Neuronal stem cell (in vitro differentiated cells): ENCODE measurements at regions not wholly inside any gene's neighbourhood (a gene's known extent, or its start where the extent isn't known, plus 50 kb on each side); places are given as distances from the start of the nearest gene placed in this dataset.

ENCODE experiments used
- DNase-seq: peaks from one replicate; pipeline ENCODE4 v3.0.0-alpha.2; 2013; ENCODE audit warnings: low spot score
- H2AFZ ChIP-seq: one replicate; pipeline ENCODE4 v1.6.1; 2013; ENCODE audit warnings: mild to moderate bottlenecking, low read length, inconsistent platforms
- H2AK5ac ChIP-seq: 2 replicates; pipeline ENCODE4 v1.6.1; 2013; ENCODE audit warnings: low read depth, mild to moderate bottlenecking, inconsistent platforms, low read length, moderate library complexity, mixed read lengths
- H2BK120ac ChIP-seq: 2 replicates; pipeline ENCODE4 v1.6.1; 2013; ENCODE audit warnings: low read depth, mild to moderate bottlenecking, inconsistent platforms, low read length, moderate library complexity, mixed read lengths
- H2BK12ac ChIP-seq: one replicate; pipeline ENCODE4 v1.6.1; 2013; ENCODE audit warnings: low read length, inconsistent platforms
- H2BK15ac ChIP-seq: 2 replicates; pipeline ENCODE4 v1.6.1; 2013; ENCODE audit warnings: mild to moderate bottlenecking, low read length, inconsistent platforms, mixed read lengths
- H2BK5ac ChIP-seq: one replicate; pipeline ENCODE4 v1.6.1; 2013; ENCODE audit warnings: inconsistent platforms, mild to moderate bottlenecking, low read length, moderate library complexity
- H3K14ac ChIP-seq: one replicate; pipeline ENCODE4 v1.6.1; 2013; ENCODE audit warnings: low read length, inconsistent platforms
- H3K18ac ChIP-seq: 2 replicates; pipeline ENCODE4 v1.6.1; 2013; ENCODE audit warnings: low read length, inconsistent platforms
- H3K23ac ChIP-seq: 2 replicates; pipeline ENCODE4 v1.6.1; 2013; ENCODE audit warnings: low read depth, mild to moderate bottlenecking, mixed read lengths, low read length, inconsistent platforms; ENCODE audit not compliant: poor library complexity
- H3K27ac ChIP-seq: replicated peaks from 3 replicates; pipeline ENCODE4 v1.5.1; 2013; ENCODE audit warnings: low read length, inconsistent platforms
- H3K27me3 ChIP-seq, 3 experiments: 2 replicates each; pipeline ENCODE4 v1.6.1; 2013; ENCODE audit warnings: low read length in 3 of 3, mild to moderate bottlenecking in 2 of 3, inconsistent platforms in 1 of 3, low read depth in 1 of 3, mixed read lengths in 1 of 3, moderate library complexity in 1 of 3; ENCODE audit not compliant: control insufficient read depth in 3 of 3, insufficient read depth in 3 of 3
- H3K36me3 ChIP-seq, 2 donors: replicated peaks in 1 of 2; 2 replicates each; pipeline ENCODE4 v1.6.1; 2013; ENCODE audit warnings: low read length in 2 of 2; ENCODE audit not compliant: control insufficient read depth in 2 of 2, insufficient read depth in 2 of 2
- H3K4ac ChIP-seq: 2 replicates; pipeline ENCODE4 v1.6.1; 2013; ENCODE audit warnings: inconsistent platforms, mild to moderate bottlenecking, low read length, moderate library complexity
- H3K4me1 ChIP-seq, 2 donors: 1 replicate in 1 of 2; 2 replicates in 1 of 2; pipeline ENCODE4 v1.6.1; 2013; ENCODE audit warnings: low read length in 2 of 2, low read depth in 1 of 2; ENCODE audit not compliant: control insufficient read depth in 2 of 2, insufficient read depth in 1 of 2
- H3K4me2 ChIP-seq: one replicate; pipeline ENCODE4 v1.6.1; 2013; ENCODE audit warnings: mild to moderate bottlenecking, low read length, inconsistent platforms; ENCODE audit not compliant: insufficient read depth, poor library complexity, severe bottlenecking
- H3K4me3 ChIP-seq, 2 donors: 2 replicates each; pipeline ENCODE4 v1.5.1; 2013; ENCODE audit warnings: low read length in 2 of 2, mild to moderate bottlenecking in 2 of 2, inconsistent platforms in 1 of 2, moderate library complexity in 1 of 2
- H3K79me1 ChIP-seq: one replicate; pipeline ENCODE4 v1.6.1; 2013; ENCODE audit warnings: low read depth, mild to moderate bottlenecking, inconsistent platforms, low read length, moderate library complexity
- H3K9ac ChIP-seq: one replicate; pipeline ENCODE4 v1.6.1; 2013; ENCODE audit warnings: mild to moderate bottlenecking, low read depth, low read length, inconsistent platforms; ENCODE audit not compliant: poor library complexity
- H3K9me3 ChIP-seq, 2 donors: replicated peaks in 1 of 2; 2 replicates each; pipeline versions ENCODE3 to v1.6.1; 2013; ENCODE audit warnings: low read length in 2 of 2, mild to moderate bottlenecking in 2 of 2, inconsistent platforms in 1 of 2, low read depth in 1 of 2, mixed read lengths in 1 of 2, moderate library complexity in 1 of 2; ENCODE audit not compliant: control insufficient read depth in 2 of 2, insufficient read depth in 1 of 2
- H4K8ac ChIP-seq: one replicate; pipeline ENCODE4 v1.6.1; 2013; ENCODE audit warnings: low read depth, mild to moderate bottlenecking, inconsistent platforms, low read length, moderate library complexity
- H4K91ac ChIP-seq: one replicate; pipeline ENCODE4 v1.6.1; 2013; ENCODE audit warnings: low read length, low read depth, mild to moderate bottlenecking, inconsistent platforms; ENCODE audit not compliant: poor library complexity
- WGBS, 2 donors: extraction: QIAGEN DNeasy Blood & Tissue Kit; methylation state at CpG; one replicate each; pipeline ENCODE4 v1.1.7; 2013; ENCODE audit warnings: missing lambda C conversion rate in 2 of 2, mixed read lengths in 1 of 2; ENCODE audit not compliant: insufficient read length in 2 of 2, insufficient replicate concordance in 1 of 2; ENCODE audit errors: extremely low coverage in 2 of 2; 5-methylcytosine and 5-hydroxymethylcytosine counted together

GRCh38 chr14:22699801-22700564 lies 55.8 kb upstream of the OR6J1 start:
- H4K91ac ChIP-seq: no peak overlapping the region
- no peak overlapping the region for H3K27ac ChIP-seq
- H2BK120ac ChIP-seq: no peak overlapping the region
- H4K8ac ChIP-seq: no peak overlapping the region
- H3K4me1 ChIP-seq: peaks cover 0 to 4% of the 10 kb centered on the region in 2 donors
- H3K4me2 ChIP-seq: no peak overlapping the region
- H3K9me3 ChIP-seq: no peaks in the 10 kb centered on the region
- no peak overlapping the region for H3K9ac ChIP-seq
- H2BK15ac ChIP-seq: no peak overlapping the region
- no peak overlapping the region for H2BK12ac ChIP-seq
- H3K79me1 ChIP-seq: no peaks in the 10 kb centered on the region
- peaks cover 0 to 4% (median 0%) of the 10 kb centered on the region in 3 experiments for H3K27me3 ChIP-seq
- no peak overlapping the region for H3K23ac ChIP-seq
- no peak overlapping the region for H3K4me3 ChIP-seq
- no peak overlapping the region for H2AK5ac ChIP-seq
- WGBS, 2 donors: no CpG with 5 or more reads among the region's 8 CpGs
- no peak overlapping the region for H3K18ac ChIP-seq
- no peak overlapping the region for H3K4ac ChIP-seq
- no peak overlapping the region for H2BK5ac ChIP-seq
- H2AFZ ChIP-seq: peak overlapping the region; percentile 61
- H3K14ac ChIP-seq: no peak overlapping the region
- no peaks in the 10 kb centered on the region for H3K36me3 ChIP-seq
- DNase-seq: no peak

GRCh38 chr14:22713631-22713950 lies 52.9 kb upstream of the OXA1L start:
- Histone ChIP-seq H2BK5ac (no peak overlapping the region), H3K79me1 (no peaks in the 10 kb centered on the region), H3K9me3 (no peaks in the 10 kb centered on the region), H3K14ac (no peak overlapping the region), H4K91ac (no peak overlapping the region), H2BK120ac (no peak overlapping the region), H3K36me3 (no peaks in the 10 kb centered on the region), H3K18ac (no peak overlapping the region), H2BK15ac (no peak overlapping the region), H3K4me3 (no peak overlapping the region), H3K4ac (no peak overlapping the region), H2BK12ac (no peak overlapping the region), H3K23ac (no peak overlapping the region), H2AFZ (peak overlapping the region; percentile 54), H3K4me1 (no peaks in the 10 kb centered on the region), H3K27ac (no peak overlapping the region), H3K27me3 (peaks cover 0 to 16% (median 0%) of the 10 kb centered on the region in 3 experiments), H3K4me2 (no peak overlapping the region), H4K8ac (no peak overlapping the region), H2AK5ac (no peak overlapping the region), H3K9ac (no peak overlapping the region)
- no CpG with 5 or more reads among the region's 9 CpGs for WGBS, 2 donors
- no peak for DNase-seq

- Histone ChIP-seq H3K79me1 (no peaks in the 10 kb centered on the region), H3K4me3 (peak overlapping the region in 1 of 2 donors; percentile 37), H3K4ac (no peak overlapping the region), H2AK5ac (peak overlapping the region; percentile 32), H3K4me1 (no peaks in the 10 kb centered on the region), H3K18ac (peak overlapping the region; percentile 16), H2BK5ac (no peak overlapping the region), H3K4me2 (no peak overlapping the region), H2BK12ac (no peak overlapping the region), H4K8ac (peak overlapping the region; percentile 72), H3K27ac (no peak overlapping the region), H2BK120ac (no peak overlapping the region), H4K91ac (no peak overlapping the region), H2AFZ (no peak overlapping the region), H3K9ac (no peak overlapping the region), H3K27me3 (peaks cover 0 to 16% (median 0%) of the 10 kb centered on the region in 3 experiments), H3K23ac (no peak overlapping the region), H3K36me3 (no peaks in the 10 kb centered on the region), H2BK15ac (no peak overlapping the region), H3K9me3 (no peaks in the 10 kb centered on the region), H3K14ac (no peak overlapping the region)
- no peak for DNase-seq
- WGBS, 2 donors: no CpG with 5 or more reads among the region's 8 CpGs
These were observed 51.2 kb upstream of the OXA1L start for GRCh38 chr14:22715186-22715812.

GRCh38 chr14:22715890-22716289 lies 50.6 kb upstream of the OXA1L start:
- no peaks in the 10 kb centered on the region for H3K79me1 ChIP-seq
- no peak overlapping the region for H3K18ac ChIP-seq
- H2BK120ac ChIP-seq: no peak overlapping the region
- no peaks in the 10 kb centered on the region for H3K4me1 ChIP-seq
- H3K23ac ChIP-seq: no peak overlapping the region
- H4K8ac ChIP-seq: no peak overlapping the region
- H3K4me2 ChIP-seq: no peak overlapping the region
- WGBS, 2 donors: no CpG with 5 or more reads among the region's 1 CpG
- no peaks in the 10 kb centered on the region for H3K36me3 ChIP-seq
- no peak overlapping the region for H3K4me3 ChIP-seq
- H3K9me3 ChIP-seq: no peaks in the 10 kb centered on the region
- H2AK5ac ChIP-seq: no peak overlapping the region
- no peak overlapping the region for H3K4ac ChIP-seq
- no peak for DNase-seq
- H4K91ac ChIP-seq: no peak overlapping the region
- H3K14ac ChIP-seq: no peak overlapping the region
- no peak overlapping the region for H2AFZ ChIP-seq
- H2BK5ac ChIP-seq: no peak overlapping the region
- no peak overlapping the region for H2BK15ac ChIP-seq
- H3K27ac ChIP-seq: no peak overlapping the region
- peaks cover 0 to 16% (median 0%) of the 10 kb centered on the region in 3 experiments for H3K27me3 ChIP-seq
- no peak overlapping the region for H2BK12ac ChIP-seq
- H3K9ac ChIP-seq: no peak overlapping the region
